ENCODE measurements at regions not wholly inside any gene's neighbourhood (a gene's known extent, or its start where the extent isn't known, plus 50 kb on each side); places are given as distances from the start of the nearest gene placed in this dataset.
A peak's percentile ranks its signal among the peaks of the same experiment; 100 is the strongest.
"Not testable (repeated sequence)": the region's sequence is repeated elsewhere in the genome, so short reads cannot be mapped to it uniquely, and the experiment has no call there.

DNA sequence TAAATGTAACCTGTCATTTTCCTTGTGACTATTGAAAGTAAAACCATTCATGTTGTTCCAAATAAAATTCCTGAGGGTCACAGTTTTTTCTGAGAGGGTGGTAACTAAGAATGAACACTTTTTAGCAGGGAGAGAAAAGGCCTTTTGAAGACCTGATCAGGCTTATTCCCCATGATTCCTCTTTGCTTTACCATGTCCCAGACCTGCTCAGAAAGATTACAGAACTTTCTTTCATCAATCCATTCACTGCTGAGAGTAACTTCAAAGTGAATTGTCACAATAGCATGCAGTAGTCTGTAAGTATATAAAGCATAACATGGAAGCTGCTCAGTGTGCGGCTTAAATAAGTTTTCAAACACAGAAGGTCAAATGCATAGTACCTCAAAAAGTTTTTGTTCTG is 201.5 kb upstream of the COL11A1 start:
- Histone ChIP-seq H3K27me3 (ENCODE audit: control insufficient read depth, insufficient read depth, low read length) (no peaks in the 10 kb centered on the region), H3K4me1 (ENCODE audit: control insufficient read depth, insufficient read depth, low read length) (no peaks in the 10 kb centered on the region), H3K9me3 (replicated peaks; ENCODE audit: control insufficient read depth, low read depth, low read length) (no peaks in the 10 kb centered on the region), H3K27ac (ENCODE audit: low read length) (no peak overlapping the region), H3K4me3 (ENCODE audit: low read length) (no peak overlapping the region), H3K36me3 (ENCODE audit: control insufficient read depth, insufficient read depth, low read length) (no peaks in the 10 kb centered on the region)
- DNase-seq, result no peak
- WGBS (ENCODE audit: insufficient coverage), result no CpG with 5 or more reads among the region's 1 CpG

DNA sequence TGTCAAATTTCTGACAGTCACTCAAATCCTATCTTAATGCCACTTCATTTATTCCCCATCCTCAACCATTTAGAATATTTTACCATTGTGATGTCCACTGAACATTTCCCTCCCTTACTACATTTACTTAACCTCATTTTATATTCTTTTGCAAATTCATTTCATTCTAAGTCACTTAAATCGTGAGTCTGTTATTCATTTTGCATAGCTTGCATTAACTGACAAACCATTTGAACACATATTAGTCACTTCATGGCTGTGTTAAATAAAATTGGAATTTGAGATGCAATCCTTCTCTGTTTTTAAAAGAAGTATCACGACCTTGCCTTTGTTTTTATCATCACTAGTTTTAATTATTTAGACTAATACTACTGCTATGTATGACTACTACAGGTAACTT is 199.4 kb upstream of the COL11A1 start:
- WGBS (ENCODE audit: insufficient coverage), result no CpG with 5 or more reads among the region's 2 CpGs
- no peaks in the 10 kb centered on the region for H3K4me1 ChIP-seq (ENCODE audit: control insufficient read depth, insufficient read depth, low read length)
- H3K27me3 ChIP-seq (ENCODE audit: control insufficient read depth, insufficient read depth, low read length), result no peaks in the 10 kb centered on the region
- H3K36me3 ChIP-seq (ENCODE audit: control insufficient read depth, insufficient read depth, low read length), result no peaks in the 10 kb centered on the region
- no peaks in the 10 kb centered on the region for H3K9me3 ChIP-seq (replicated peaks; ENCODE audit: control insufficient read depth, low read depth, low read length)
- DNase-seq, result no peak
- H3K4me3 ChIP-seq (ENCODE audit: low read length), result no peak overlapping the region
- H3K27ac ChIP-seq (ENCODE audit: low read length), result no peak overlapping the region

DNA sequence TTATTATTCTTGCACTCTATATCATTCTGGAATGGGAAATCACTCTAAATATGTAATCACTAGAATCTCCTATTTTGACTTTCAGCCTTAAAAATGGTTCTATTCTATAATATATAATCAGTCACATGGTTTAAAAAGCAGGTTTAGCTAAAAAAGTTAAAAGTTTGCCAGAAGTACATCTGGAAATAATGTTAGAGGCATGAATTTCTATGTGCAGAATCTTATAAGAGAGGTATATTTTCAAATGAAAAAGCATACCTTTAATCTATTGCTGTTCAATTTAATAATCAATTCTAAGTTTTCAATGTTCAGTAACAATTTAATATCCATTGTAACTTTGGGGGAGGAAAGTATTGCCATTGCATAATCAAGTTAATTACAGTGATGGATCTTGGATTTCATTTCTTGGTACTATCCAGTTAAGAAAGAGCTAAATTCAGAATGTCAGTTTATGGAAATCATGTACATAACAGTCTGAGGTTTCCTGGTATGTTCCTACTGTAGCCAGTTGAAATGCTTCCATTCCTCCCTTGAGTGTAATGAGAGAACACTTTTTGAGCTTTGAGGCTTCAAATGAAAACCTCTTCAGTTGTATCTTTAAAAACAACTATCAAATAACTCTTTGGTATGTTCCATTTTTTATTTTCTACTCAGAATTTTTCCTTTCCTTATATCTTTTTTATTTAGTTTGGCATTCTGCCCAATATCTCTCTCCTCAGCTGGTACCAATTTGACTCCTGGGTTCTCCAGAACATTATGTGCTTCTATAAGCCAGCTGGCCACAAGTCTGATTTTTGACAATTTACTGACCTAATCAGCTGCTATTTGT is 175.7 kb upstream of the COL11A1 start:
- no peaks in the 10 kb centered on the region for H3K9me3 ChIP-seq (replicated peaks; ENCODE audit: control insufficient read depth, low read depth, low read length)
- no peaks in the 10 kb centered on the region for H3K36me3 ChIP-seq (ENCODE audit: control insufficient read depth, insufficient read depth, low read length)
- H3K4me1 ChIP-seq (ENCODE audit: control insufficient read depth, insufficient read depth, low read length), result no peaks in the 10 kb centered on the region
- H3K27me3 ChIP-seq (ENCODE audit: control insufficient read depth, insufficient read depth, low read length), result no peaks in the 10 kb centered on the region
- H3K27ac ChIP-seq (ENCODE audit: low read length), result no peak overlapping the region
- peak; percentile 93 for DNase-seq
- no peak overlapping the region for H3K4me3 ChIP-seq (ENCODE audit: low read length)

DNA sequence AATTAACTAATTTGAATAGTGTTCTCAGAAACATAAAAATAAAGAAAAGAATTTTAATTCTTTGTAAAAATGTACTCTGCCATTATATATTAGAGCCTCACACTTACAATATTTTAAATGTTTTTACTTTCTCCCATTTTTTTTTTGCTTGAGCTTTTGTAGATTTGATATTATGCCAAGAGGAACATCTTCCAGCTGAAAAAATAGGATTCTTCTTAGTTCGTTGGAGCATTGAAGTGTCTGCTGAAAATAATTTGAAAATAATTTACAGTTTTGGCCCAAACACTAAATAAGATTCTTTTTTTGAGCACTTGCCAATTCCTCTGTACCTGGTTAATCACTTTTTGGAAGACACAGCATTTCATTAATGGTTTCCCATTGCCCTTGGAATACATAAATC is 175.0 kb upstream of the COL11A1 start:
- no peaks in the 10 kb centered on the region for H3K4me1 ChIP-seq (ENCODE audit: control insufficient read depth, insufficient read depth, low read length)
- H3K9me3 ChIP-seq (replicated peaks; ENCODE audit: control insufficient read depth, low read depth, low read length), result no peaks in the 10 kb centered on the region
- no peak overlapping the region for H3K27ac ChIP-seq (ENCODE audit: low read length)
- H3K27me3 ChIP-seq (ENCODE audit: control insufficient read depth, insufficient read depth, low read length), result no peaks in the 10 kb centered on the region
- DNase-seq, result peak; percentile 69
- no peaks in the 10 kb centered on the region for H3K36me3 ChIP-seq (ENCODE audit: control insufficient read depth, insufficient read depth, low read length)
- H3K4me3 ChIP-seq (ENCODE audit: low read length), result no peak overlapping the region
- no CpG with 5 or more reads among the region's 1 CpG for WGBS (ENCODE audit: insufficient coverage)

DNA sequence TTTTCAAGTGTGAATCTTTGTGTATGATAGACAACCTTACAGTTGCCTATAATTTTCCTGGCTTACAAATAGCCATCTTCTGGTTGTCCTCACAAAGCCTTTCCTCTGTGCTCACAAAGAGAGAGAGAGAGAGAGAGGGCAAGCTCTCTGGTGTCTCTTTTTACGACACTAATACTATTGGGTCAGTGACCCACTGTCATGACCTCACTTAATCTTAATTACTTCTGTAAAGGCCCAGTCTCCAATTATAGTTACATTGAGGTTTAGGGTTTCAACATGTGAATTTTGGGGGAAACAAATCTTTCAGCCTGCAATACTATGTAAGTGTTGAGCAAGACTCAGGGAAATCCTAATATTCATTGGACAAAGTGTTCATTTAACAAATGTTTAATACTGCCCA is 167.4 kb upstream of the COL11A1 start:
- WGBS (ENCODE audit: insufficient coverage), result no CpG with 5 or more reads among the region's 1 CpG

DNA sequence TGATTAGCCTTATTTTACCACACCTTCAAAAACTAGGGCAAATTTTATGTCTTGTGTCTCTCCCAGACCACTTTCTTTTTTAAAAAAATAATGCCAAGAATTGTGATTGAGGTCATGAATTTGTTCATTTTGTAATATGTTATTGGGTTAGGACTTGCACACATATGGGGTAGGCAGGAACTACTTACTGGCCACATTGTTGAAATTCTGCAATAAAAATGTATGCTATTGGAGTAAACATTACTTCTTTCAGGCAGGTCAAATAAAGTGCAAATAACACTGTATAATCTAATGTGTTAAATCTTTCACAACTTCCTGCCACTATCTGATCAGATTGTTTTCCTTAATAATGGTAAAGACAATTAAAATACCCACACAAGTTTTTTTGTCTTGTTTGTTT is 166.6 kb upstream of the COL11A1 start:
- DNase-seq, result no peak
- H3K36me3 ChIP-seq (ENCODE audit: control insufficient read depth, insufficient read depth, low read length), result no peaks in the 10 kb centered on the region
- H3K27ac ChIP-seq (ENCODE audit: low read length), result no peak overlapping the region
- H3K27me3 ChIP-seq (ENCODE audit: control insufficient read depth, insufficient read depth, low read length), result no peaks in the 10 kb centered on the region
- H3K9me3 ChIP-seq (replicated peaks; ENCODE audit: control insufficient read depth, low read depth, low read length), result no peaks in the 10 kb centered on the region
- no peak overlapping the region for H3K4me3 ChIP-seq (ENCODE audit: low read length)
- no peaks in the 10 kb centered on the region for H3K4me1 ChIP-seq (ENCODE audit: control insufficient read depth, insufficient read depth, low read length)

More for the DNA sequence above, 167.4 kb upstream of the COL11A1 start:
- H3K27me3 ChIP-seq (ENCODE audit: control insufficient read depth, insufficient read depth, low read length), result no peaks in the 10 kb centered on the region
- DNase-seq, result no peak
- H3K4me3 ChIP-seq (ENCODE audit: low read length), result no peak overlapping the region
- no peak overlapping the region for H3K27ac ChIP-seq (ENCODE audit: low read length)
- H3K9me3 ChIP-seq (replicated peaks; ENCODE audit: control insufficient read depth, low read depth, low read length), result no peaks in the 10 kb centered on the region
- no peaks in the 10 kb centered on the region for H3K36me3 ChIP-seq (ENCODE audit: control insufficient read depth, insufficient read depth, low read length)
- H3K4me1 ChIP-seq (ENCODE audit: control insufficient read depth, insufficient read depth, low read length), result no peaks in the 10 kb centered on the region

DNA sequence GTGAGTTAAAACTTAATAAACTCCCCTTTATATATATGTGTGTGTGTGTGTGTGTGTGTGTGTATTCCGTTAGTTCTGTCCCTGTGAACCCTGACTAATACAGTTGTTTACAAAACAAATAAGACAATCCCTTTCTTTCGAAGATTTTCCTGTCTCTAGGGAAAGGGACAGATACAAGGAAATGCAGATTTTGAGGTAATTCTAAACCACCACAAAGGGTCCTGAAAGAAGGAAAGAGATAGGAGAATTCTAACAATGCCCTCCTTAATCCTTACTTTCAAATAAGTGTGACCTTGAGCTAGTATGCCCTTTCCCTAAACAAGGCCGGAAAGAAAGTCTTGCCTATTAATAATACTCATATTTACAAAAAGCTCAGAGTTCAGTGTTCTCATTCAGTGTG is 164.8 kb upstream of the COL11A1 start:
- Histone ChIP-seq H3K36me3 (ENCODE audit: control insufficient read depth, insufficient read depth, low read length) (no peaks in the 10 kb centered on the region), H3K4me1 (ENCODE audit: control insufficient read depth, insufficient read depth, low read length) (no peaks in the 10 kb centered on the region), H3K9me3 (replicated peaks; ENCODE audit: control insufficient read depth, low read depth, low read length) (no peaks in the 10 kb centered on the region), H3K27me3 (ENCODE audit: control insufficient read depth, insufficient read depth, low read length) (no peaks in the 10 kb centered on the region), H3K27ac (ENCODE audit: low read length) (no peak overlapping the region), H3K4me3 (ENCODE audit: low read length) (no peak overlapping the region)
- DNase-seq, result no peak
- no CpG with 5 or more reads among the region's 3 CpGs for WGBS (ENCODE audit: insufficient coverage)

DNA sequence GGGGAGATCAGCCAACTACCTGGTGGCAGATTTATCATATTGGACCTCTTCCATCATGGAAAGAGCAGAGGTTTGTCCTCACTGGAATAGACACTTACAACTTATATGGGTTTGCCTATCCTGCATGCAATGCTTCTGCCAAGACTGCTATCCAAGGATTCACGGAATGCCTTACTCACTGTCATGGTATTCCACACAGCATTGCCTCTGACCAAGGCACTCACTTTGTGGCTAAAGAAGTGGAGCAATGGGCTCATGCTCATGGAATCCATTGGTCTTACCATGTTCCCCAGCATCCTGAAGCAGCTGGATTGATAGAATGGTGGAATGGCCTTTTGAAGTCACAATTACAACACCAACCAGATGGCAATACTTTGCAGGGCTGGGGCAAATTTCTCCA is 163.1 kb upstream of the COL11A1 start:
- WGBS (ENCODE audit: insufficient coverage), result 100% methylated on average over 1 of the region's 1 CpG
- DNase-seq, result not testable (repeated sequence)

DNA sequence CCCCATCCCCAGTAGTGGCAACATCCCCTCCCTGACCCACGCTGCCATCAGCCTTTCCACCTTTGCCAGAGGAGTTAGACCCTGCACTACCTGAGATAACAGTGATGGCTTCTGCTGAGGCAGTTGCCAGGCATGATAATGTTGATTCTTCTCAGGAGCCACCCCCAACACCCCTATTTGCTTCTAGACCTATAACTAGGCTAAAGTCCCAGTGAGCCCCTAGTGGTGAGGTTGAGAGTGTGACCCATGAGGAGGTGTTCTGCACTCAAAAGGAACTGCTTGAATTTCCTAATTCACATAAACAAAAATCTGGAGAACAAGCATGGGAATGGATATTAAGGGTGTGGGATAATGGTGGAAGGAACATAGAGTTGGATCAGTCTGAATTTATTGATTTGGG is 159.6 kb upstream of the COL11A1 start:
- Histone ChIP-seq H3K27ac (ENCODE audit: low read length) (no peak overlapping the region), H3K9me3 (replicated peaks; ENCODE audit: control insufficient read depth, low read depth, low read length) (no peaks in the 10 kb centered on the region), H3K36me3 (ENCODE audit: control insufficient read depth, insufficient read depth, low read length) (no peaks in the 10 kb centered on the region), H3K4me1 (ENCODE audit: control insufficient read depth, insufficient read depth, low read length) (no peaks in the 10 kb centered on the region), H3K4me3 (ENCODE audit: low read length) (no peak overlapping the region), H3K27me3 (ENCODE audit: control insufficient read depth, insufficient read depth, low read length) (no peaks in the 10 kb centered on the region)
- DNase-seq, result no peak
- 88% methylated on average over 1 of the region's 1 CpG for WGBS (ENCODE audit: insufficient coverage)

More for the DNA sequence above, 163.1 kb upstream of the COL11A1 start:
- not testable (repeated sequence) for H3K36me3 ChIP-seq (ENCODE audit: control insufficient read depth, insufficient read depth, low read length); H3K27ac ChIP-seq (ENCODE audit: low read length); H3K27me3 ChIP-seq (ENCODE audit: control insufficient read depth, insufficient read depth, low read length); H3K4me1 ChIP-seq (ENCODE audit: control insufficient read depth, insufficient read depth, low read length); H3K4me3 ChIP-seq (ENCODE audit: low read length); H3K9me3 ChIP-seq (replicated peaks; ENCODE audit: control insufficient read depth, low read depth, low read length)

DNA sequence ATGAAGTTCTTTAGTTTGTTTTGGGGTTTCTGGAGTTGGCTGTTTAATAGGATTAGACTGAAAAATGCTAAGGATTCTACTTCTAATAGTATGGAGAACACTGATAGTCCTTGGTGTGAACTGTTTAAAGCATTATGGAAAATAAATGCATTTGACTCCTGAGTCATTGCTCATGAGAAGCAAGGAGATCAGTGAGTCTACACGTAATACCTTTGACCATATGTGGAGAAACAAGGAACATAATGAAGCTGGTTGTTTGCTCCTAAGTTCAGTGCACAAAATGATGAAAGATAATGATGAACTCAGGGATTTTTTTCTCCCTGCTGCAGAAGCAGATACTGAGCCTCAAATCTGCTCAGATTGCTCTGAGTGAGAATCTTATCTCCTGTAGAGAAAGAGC is 158.9 kb upstream of the COL11A1 start:
- no peaks in the 10 kb centered on the region for H3K4me1 ChIP-seq (ENCODE audit: control insufficient read depth, insufficient read depth, low read length)
- no CpG with 5 or more reads among the region's 1 CpG for WGBS (ENCODE audit: insufficient coverage)
- H3K27me3 ChIP-seq (ENCODE audit: control insufficient read depth, insufficient read depth, low read length), result no peaks in the 10 kb centered on the region
- no peak overlapping the region for H3K4me3 ChIP-seq (ENCODE audit: low read length)
- DNase-seq, result no peak
- H3K27ac ChIP-seq (ENCODE audit: low read length), result no peak overlapping the region
- no peaks in the 10 kb centered on the region for H3K9me3 ChIP-seq (replicated peaks; ENCODE audit: control insufficient read depth, low read depth, low read length)
- no peaks in the 10 kb centered on the region for H3K36me3 ChIP-seq (ENCODE audit: control insufficient read depth, insufficient read depth, low read length)

DNA sequence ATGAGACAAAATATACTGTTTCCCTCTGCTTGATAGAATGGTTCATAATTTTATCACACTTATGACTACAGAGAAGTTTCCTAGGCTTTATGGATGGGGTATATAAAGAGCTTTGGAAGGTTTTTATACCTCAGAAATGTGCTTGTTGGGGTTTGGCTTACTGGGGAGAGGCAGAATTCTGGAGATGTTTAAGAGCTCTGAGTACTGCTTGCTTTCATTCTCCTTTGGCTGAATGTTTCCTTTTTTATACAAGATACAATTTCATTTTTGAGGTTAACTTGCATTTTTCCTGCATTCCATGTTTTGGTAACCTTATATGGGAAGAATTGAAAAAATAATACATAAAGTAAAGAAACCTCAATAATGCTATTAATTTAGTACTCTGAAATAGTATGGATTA is 157.7 kb upstream of the COL11A1 start:
- no peak overlapping the region for H3K27ac ChIP-seq (ENCODE audit: low read length)
- H3K4me1 ChIP-seq (ENCODE audit: control insufficient read depth, insufficient read depth, low read length), result no peaks in the 10 kb centered on the region
- H3K27me3 ChIP-seq (ENCODE audit: control insufficient read depth, insufficient read depth, low read length), result no peaks in the 10 kb centered on the region
- DNase-seq, result peak; percentile 9
- H3K4me3 ChIP-seq (ENCODE audit: low read length), result no peak overlapping the region
- no peaks in the 10 kb centered on the region for H3K9me3 ChIP-seq (replicated peaks; ENCODE audit: control insufficient read depth, low read depth, low read length)
- no peaks in the 10 kb centered on the region for H3K36me3 ChIP-seq (ENCODE audit: control insufficient read depth, insufficient read depth, low read length)

All from muscle of leg (tissue), 3 donors.